ENCODE measurements at regions not wholly inside any gene's neighbourhood (a gene's known extent, or its start where the extent isn't known, plus 50 kb on each side); places are given as distances from the start of the nearest gene placed in this dataset.

DNA sequence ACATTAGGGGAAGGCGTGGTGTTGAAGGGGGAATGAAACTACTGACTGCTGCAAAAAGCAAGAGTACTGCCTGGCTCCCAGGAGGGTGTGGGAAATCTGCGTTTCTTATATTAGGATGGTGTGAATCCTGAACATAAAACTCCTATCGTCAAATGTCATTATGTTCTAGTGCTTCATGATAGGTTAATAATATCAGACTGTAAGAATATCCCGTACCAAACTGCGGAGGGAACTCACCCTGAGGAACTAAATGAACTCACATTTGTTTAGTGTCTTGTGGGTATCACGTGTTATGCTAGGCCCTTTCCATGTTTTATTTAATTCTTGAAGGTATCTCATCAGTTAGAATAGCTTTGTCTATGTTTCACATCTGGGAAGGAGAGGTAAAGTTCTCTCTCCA is 610.7 kb downstream of the QKI start:
- no peak for TF ChIP-seq POLR2A (IDR thresholded peaks at IDR 0.05)
- TF ChIP-seq, protein P1, sequence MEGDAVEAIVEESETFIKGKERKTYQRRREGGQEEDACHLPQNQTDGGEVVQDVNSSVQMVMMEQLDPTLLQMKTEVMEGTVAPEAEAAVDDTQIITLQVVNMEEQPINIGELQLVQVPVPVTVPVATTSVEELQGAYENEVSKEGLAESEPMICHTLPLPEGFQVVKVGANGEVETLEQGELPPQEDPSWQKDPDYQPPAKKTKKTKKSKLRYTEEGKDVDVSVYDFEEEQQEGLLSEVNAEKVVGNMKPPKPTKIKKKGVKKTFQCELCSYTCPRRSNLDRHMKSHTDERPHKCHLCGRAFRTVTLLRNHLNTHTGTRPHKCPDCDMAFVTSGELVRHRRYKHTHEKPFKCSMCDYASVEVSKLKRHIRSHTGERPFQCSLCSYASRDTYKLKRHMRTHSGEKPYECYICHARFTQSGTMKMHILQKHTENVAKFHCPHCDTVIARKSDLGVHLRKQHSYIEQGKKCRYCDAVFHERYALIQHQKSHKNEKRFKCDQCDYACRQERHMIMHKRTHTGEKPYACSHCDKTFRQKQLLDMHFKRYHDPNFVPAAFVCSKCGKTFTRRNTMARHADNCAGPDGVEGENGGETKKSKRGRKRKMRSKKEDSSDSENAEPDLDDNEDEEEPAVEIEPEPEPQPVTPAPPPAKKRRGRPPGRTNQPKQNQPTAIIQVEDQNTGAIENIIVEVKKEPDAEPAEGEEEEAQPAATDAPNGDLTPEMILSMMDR (IDR thresholded peaks at IDR 0.05), result no peak
- TF ChIP-seq EP300 (IDR thresholded peaks at IDR 0.05), result no peak
- Histone ChIP-seq H3K27ac (no peak overlapping the region), H3K4me3 (no peak overlapping the region), H3K36me3 (no peaks in the 10 kb centered on the region), H3K4me1 (no peaks in the 10 kb centered on the region), H3K27me3 (no peaks in the 10 kb centered on the region), H3K9me3 (no peaks in the 10 kb centered on the region)
- no peak for ATAC-seq
- WGBS, 2 donors (ENCODE audit: low coverage in 1 of 2), result 85 to 86% methylated on average over 5 of the region's 6 CpGs

DNA sequence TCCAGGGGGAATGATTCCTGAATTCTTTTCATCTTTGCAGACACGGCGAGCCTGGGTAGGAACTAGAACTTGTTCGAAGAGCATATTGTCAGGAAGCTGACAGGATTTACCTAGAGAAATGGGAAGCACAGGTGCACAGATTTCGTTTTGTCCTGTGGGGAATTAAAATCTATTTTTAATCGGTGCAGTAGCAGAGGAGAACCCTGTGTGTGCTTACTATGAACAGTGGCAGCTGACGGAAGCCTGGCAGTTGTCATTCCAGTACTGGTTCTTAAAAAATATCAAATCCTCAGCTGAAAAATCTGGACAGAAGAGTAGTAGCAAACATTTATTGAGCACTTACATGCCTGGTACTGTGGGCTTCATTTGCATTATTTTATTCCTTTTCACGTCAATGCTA is 609.0 kb downstream of the QKI start:
- Histone ChIP-seq H3K9me3 (no peaks in the 10 kb centered on the region), H3K4me3 (no peak overlapping the region), H3K27me3 (no peaks in the 10 kb centered on the region), H3K4me1 (no peaks in the 10 kb centered on the region), H3K36me3 (no peaks in the 10 kb centered on the region), H3K27ac (no peak overlapping the region)
- no peak for ATAC-seq
- TF ChIP-seq POLR2AphosphoS5 (IDR thresholded peaks at IDR 0.05) (no peak), POLR2A (IDR thresholded peaks at IDR 0.05) (no peak)
- WGBS, 2 donors (ENCODE audit: low coverage in 1 of 2), result 45 to 77% methylated on average over 3 to 7 of the region's 7 CpGs

DNA sequence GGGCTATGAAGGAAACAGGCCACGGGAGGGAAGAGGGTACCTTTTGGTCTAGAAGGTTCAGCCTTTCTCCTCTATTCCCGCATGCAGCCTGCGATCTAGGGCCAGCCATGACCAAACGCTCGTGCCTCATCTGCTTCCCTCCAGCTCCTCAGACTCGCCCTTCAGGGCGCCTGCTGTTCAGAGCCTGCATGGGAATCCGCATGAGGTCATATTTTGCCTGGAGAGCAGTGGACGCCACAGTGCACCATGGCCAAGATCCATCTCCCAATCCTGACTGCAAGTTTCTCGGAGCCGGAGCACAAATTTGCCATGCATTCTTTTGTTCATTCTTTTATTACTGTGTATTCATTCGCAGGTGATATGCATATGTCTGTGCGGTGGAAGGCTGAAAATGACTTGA is 608.1 kb downstream of the QKI start:
- 73 to 85% methylated on average over 12 of the region's 13 CpGs for WGBS, 2 donors (ENCODE audit: low coverage in 1 of 2)
- Histone ChIP-seq H3K27ac (no peak overlapping the region), H3K4me1 (no peaks in the 10 kb centered on the region), H3K36me3 (no peaks in the 10 kb centered on the region), H3K4me3 (no peak overlapping the region), H3K27me3 (no peaks in the 10 kb centered on the region), H3K9me3 (no peaks in the 10 kb centered on the region)
- no peak for TF ChIP-seq EP300 (IDR thresholded peaks at IDR 0.05)
- TF ChIP-seq POLR2A (IDR thresholded peaks at IDR 0.05), result no peak
- TF ChIP-seq POLR2AphosphoS5 (IDR thresholded peaks at IDR 0.05), result no peak
- TF ChIP-seq, protein P1 (IDR thresholded peaks at IDR 0.05), result no peak
- no peak for ATAC-seq

DNA sequence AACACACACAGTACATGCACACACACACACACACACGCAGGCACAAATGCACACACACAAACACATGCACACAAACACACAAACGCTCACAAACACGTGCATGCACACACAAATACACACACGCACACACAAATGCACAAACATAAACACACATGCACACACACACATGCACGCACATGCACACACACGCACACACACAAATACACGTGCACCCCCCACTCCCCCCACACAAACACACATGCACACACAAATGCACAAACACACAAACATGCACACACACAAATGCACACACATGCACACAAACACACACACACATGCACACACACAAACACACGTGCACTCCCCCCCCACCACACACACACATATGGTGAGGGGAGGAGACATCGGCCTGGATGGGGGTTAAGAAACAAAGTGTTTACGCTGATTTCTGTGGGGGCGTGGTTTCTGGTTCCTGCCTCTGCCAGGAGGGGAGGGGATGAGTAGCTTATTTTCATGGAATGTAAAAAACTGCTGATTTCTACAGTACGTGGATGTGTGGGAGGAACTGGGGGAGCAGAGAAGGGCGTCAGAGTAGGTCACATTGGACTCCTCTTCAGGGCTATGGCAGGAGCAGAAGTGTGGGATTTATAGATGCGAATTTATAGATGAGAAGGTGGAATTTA is 607.2 kb downstream of the QKI start:
- H3K9me3 ChIP-seq, result no peaks in the 10 kb centered on the region
- H3K36me3 ChIP-seq, result no peaks in the 10 kb centered on the region
- no peak overlapping the region for H3K4me3 ChIP-seq
- H3K27ac ChIP-seq, result no peak overlapping the region
- no peaks in the 10 kb centered on the region for H3K4me1 ChIP-seq
- TF ChIP-seq EP300 (IDR thresholded peaks at IDR 0.05), result no peak
- TF ChIP-seq, protein P1 (IDR thresholded peaks at IDR 0.05), result no peak
- no peak for TF ChIP-seq POLR2AphosphoS5 (IDR thresholded peaks at IDR 0.05)
- TF ChIP-seq POLR2A (IDR thresholded peaks at IDR 0.05), result no peak
- WGBS, 2 donors (ENCODE audit: low coverage in 1 of 2), result 40 to 57% methylated on average over 7 to 8 of the region's 14 CpGs
- H3K27me3 ChIP-seq, result no peaks in the 10 kb centered on the region
- ATAC-seq, result no peak

DNA sequence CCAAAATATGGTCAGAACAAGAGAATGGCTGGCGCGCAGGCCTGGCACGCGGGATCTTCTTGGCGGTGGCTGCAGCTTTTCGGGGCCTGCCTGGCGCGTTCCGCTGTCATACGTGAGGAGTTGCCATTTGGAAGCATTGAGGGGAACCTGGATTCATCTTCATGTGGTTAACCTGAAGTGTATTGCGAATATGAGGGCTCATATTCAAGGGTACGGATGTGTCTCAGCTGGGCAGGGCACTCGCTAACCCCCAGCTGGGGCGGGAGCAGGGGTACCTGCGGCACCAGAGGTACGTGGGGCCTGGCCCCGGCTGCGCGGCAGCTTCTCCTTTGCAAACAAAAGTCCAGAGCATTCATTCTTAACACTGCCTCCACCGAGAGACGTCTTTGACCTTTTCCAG is 605.6 kb downstream of the QKI start:
- 88 to 98% methylated on average over 8 to 10 of the region's 21 CpGs for WGBS, 2 donors (ENCODE audit: low coverage in 1 of 2)
- ATAC-seq, result no peak
- no peaks in the 10 kb centered on the region for H3K4me1 ChIP-seq
- H3K36me3 ChIP-seq, result no peaks in the 10 kb centered on the region
- TF ChIP-seq POLR2A (IDR thresholded peaks at IDR 0.05) (no peak), POLR2AphosphoS5 (IDR thresholded peaks at IDR 0.05) (no peak), EP300 (IDR thresholded peaks at IDR 0.05) (no peak)
- TF ChIP-seq, protein P1 (IDR thresholded peaks at IDR 0.05), result no peak
- no peak overlapping the region for H3K27ac ChIP-seq
- no peak overlapping the region for H3K4me3 ChIP-seq
- H3K27me3 ChIP-seq, result no peaks in the 10 kb centered on the region
- no peaks in the 10 kb centered on the region for H3K9me3 ChIP-seq
